GM18951 (cell line): ENCODE measurements at regions not wholly inside any gene's neighbourhood (a gene's known extent, or its start where the extent isn't known, plus 50 kb on each side); places are given as distances from the start of the nearest gene placed in this dataset.
"Not testable (repeated sequence)": the region's sequence is repeated elsewhere in the genome, so short reads cannot be mapped to it uniquely, and the experiment has no call there.

Experiments
- POLR2A ChIP-seq: IDR thresholded peaks from 4 replicates; pipeline ENCODE4 v1.6.1; 2011; ENCODE audit warnings: mild to moderate bottlenecking; ENCODE audit not compliant: insufficient read length, insufficient read depth; ENCODE audit errors: extremely low read depth
- in situ Hi-C: fragments of 300-500 bp; cut with MboI; formaldehyde crosslinking; loops from one replicate; pipeline ENCODE4 v1.12.0; 2022; ENCODE audit warnings: low sequenced_read_pairs, mixed read lengths, inconsistent platforms; ENCODE audit not compliant: unreplicated experiment

GRCh38 chrX:109872021-109872732, 130.7 kb upstream of the TMEM164 start:
- in situ Hi-C loops, result no loop called here
- TF ChIP-seq POLR2A, result no peak

- in situ Hi-C loops, result no loop called here
- TF ChIP-seq POLR2A, result no peak
These were observed 129.3 kb upstream of the TMEM164 start for GRCh38 chrX:109873574-109873973.

- in situ Hi-C loops, result no loop called here
- TF ChIP-seq POLR2A, result no peak
These were observed 128.9 kb upstream of the TMEM164 start for GRCh38 chrX:109873983-109874382.

- TF ChIP-seq POLR2A, result no peak
- in situ Hi-C loops, result no loop called here
These were observed 128.4 kb upstream of the TMEM164 start for GRCh38 chrX:109874548-109874947.

DNA sequence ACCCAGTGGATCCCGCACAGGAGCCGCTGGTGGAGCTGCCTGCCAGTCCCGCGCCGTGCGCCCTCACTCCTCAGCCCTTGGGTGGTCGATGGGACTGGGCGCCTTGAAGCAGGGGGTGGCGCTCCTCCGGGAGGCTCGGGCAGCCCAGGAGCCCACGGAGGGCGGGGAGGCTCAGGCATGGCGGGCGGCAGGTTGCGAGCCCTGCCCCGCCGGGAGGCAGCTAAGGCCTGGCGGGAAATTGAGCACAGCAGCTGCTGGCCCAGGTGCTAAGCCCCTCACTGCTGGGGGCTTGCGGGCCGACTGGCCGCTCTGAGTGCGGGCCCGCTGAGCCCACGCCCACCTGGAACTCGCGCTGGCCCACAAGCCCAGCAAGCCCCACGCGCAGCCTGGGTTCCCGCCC, 127.1 kb upstream of the TMEM164 start:
- no peak for TF ChIP-seq POLR2A
- in situ Hi-C loops, result no loop called here

DNA sequence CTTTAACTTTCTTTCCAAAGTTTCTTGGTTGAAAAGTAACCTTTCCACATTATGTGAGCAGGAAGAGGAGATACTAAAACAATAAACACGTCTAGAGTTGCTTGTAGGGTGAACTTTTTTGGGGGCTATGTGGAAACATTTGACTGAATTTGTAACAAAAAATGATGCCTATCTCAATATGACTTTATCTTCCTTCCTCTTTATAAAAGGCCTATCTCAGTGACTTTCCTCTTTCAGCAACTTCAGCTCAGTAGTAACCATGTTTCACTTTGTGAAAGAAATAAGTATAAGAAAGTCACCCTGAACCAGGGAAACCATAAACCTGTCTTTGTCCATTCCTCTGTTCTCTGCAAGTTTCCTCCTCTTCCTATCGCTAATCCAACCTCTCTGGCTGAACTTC, 124.7 kb upstream of the TMEM164 start:
- in situ Hi-C loops, result no loop called here
- no peak for TF ChIP-seq POLR2A

DNA sequence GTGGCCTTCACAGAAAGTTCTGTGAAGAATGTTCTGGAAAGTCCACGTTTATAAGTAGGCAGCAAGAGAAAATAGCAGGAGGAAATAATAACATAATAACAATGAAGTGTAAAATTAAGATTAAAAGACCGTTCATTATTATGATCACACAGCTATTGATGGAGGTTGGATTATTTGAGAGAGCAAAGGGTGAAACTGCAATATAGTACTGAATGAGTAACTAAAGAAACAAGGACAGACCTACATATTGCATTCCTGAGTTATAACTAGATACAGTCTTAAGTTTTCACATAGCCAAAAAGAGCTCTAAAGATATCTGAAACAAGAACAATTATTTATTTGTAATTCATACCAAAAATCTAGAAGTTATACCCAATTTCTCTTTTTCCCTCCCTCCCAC, 122.9 kb upstream of the TMEM164 start:
- no peak for TF ChIP-seq POLR2A
- in situ Hi-C loops, result loop anchor here (10.0 kb wide), 2 partner anchors 155 to 385 kb away; no protein-coding TSS in a partner anchor

DNA sequence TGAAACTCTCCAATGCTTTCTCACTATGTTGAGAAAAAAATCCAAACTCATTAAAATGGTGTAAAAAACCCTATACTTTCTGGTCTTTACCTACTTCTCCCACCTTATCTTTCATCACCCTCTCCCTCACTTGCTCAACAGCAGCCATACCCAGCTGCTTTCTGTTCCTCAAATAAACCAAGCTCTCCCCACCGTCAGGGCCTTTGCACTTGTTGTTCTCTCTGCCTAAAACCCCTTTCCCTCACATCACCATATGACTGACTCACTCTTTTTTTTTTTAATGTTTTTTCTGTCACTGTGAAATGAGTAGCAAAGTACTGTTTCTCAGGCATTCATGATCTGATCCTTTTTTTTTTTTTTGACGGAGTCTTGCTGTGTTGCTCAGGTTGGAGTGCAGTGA, 122.3 kb upstream of the TMEM164 start:
- in situ Hi-C loops, result loop anchor here (10.0 kb wide), 2 partner anchors 156 to 386 kb away; no protein-coding TSS in a partner anchor
- TF ChIP-seq POLR2A, result no peak

- no peak for TF ChIP-seq POLR2A
- in situ Hi-C loops, result loop anchor here (10.0 kb wide), 2 partner anchors 161 to 391 kb away; no protein-coding TSS in a partner anchor
These were observed 116.7 kb upstream of the TMEM164 start for GRCh38 chrX:109886122-109886761.

GRCh38 chrX:109889289-109890006, 113.5 kb upstream of the TMEM164 start:
- no peak for TF ChIP-seq POLR2A
- in situ Hi-C loops, result loop anchor here (10.0 kb wide), 2 partner anchors 165 to 395 kb away; no protein-coding TSS in a partner anchor

- no peak for TF ChIP-seq POLR2A
- in situ Hi-C loops, result no loop called here
These were observed 112.6 kb upstream of the TMEM164 start for GRCh38 chrX:109890300-109890699.

GRCh38 chrX:109890910-109891502, 111.9 kb upstream of the TMEM164 start:
- no peak for TF ChIP-seq POLR2A
- in situ Hi-C loops, result no loop called here

DNA sequence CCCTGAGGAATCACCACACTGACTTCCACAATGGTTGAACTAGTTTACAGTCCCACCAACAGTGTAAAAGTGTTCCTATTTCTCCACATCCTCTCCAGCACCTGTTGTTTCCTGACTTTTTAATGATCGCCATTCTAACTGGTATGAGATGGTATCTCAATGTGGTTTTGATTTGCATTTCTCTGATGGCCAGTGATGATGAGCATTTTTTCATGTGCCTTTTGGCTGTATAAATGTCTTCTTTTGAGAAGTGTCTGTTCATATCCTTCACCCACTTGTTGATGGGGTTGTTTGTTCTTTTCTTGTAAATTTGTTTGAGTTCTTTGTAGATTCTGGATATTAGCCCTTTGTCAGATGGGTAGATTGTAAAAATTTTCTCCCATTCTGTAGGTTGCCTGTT, 106.9 kb upstream of the TMEM164 start:
- in situ Hi-C loops, result not testable (repeated sequence)

DNA sequence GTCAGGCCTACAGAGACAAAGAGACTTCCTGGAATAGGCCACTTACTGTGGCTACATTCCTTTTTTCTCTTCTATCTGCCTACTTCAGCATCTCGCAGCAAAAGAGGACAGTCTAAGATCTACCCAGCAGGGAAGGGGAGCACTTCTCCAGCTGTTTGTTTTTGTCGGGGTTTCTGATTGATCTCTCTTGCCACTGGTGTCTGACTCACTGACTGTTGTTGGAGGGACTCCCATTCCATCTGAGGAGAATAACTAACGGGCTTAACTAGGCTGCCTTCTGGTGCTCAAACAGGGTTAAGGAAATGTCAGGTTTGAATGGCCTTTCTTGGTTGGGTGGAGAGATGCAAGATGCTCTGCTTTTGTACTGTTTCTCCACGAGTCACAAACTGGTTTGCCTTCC, 100.2 kb upstream of the TMEM164 start:
- in situ Hi-C loops, result no loop called here
- no peak for TF ChIP-seq POLR2A

DNA sequence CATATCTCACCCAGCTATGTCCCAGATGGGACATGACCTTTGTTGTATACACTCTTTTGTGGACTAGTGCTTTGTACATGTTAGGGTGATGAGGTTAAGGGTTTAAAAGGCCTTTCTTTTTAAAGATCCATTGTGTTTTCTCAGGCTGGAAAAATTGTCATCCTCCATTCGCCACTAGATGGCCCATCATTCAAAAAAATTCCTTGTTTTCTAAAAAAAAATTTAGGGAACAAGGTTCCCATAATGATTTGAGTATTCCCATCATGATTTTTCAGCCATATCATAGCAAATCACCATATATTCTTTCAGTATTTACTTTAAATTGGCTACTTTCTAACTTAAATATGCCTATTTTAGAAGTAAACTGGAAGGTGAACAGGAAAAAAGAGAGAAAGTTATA, 91.9 kb upstream of the TMEM164 start:
- no peak for TF ChIP-seq POLR2A
- in situ Hi-C loops, result no loop called here

DNA sequence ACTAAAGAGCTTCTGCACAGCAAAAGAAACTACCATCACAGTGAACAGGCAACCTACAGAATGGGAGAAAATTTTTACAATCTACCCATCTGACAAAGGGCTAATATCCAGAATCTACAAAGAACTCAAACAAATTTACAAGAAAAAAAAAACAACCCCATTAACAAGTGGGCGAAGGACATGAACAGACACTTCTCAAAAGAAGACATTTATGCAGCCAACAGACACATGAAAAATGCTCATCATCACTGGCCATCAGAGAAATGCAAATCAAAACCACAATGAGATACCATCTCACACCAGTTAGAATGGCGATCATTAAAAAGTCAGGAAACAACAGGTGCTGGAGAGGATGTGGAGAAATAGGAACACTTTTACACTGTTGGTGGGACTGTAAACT, 89.9 kb upstream of the TMEM164 start:
- in situ Hi-C loops, result not testable (repeated sequence)
